ENCODE measurements at regions not wholly inside any gene's neighbourhood (a gene's known extent, or its start where the extent isn't known, plus 50 kb on each side); places are given as distances from the start of the nearest gene placed in this dataset.

- DNase-seq (ENCODE audit: low spot score), result no peak
Observed at GRCh38 chr7:80981405-80981804, 62.6 kb upstream of the SEMA3C start.

- no peak for DNase-seq (ENCODE audit: low spot score)
Observed at GRCh38 chr7:80977751-80978150, 58.9 kb upstream of the SEMA3C start.

DNA sequence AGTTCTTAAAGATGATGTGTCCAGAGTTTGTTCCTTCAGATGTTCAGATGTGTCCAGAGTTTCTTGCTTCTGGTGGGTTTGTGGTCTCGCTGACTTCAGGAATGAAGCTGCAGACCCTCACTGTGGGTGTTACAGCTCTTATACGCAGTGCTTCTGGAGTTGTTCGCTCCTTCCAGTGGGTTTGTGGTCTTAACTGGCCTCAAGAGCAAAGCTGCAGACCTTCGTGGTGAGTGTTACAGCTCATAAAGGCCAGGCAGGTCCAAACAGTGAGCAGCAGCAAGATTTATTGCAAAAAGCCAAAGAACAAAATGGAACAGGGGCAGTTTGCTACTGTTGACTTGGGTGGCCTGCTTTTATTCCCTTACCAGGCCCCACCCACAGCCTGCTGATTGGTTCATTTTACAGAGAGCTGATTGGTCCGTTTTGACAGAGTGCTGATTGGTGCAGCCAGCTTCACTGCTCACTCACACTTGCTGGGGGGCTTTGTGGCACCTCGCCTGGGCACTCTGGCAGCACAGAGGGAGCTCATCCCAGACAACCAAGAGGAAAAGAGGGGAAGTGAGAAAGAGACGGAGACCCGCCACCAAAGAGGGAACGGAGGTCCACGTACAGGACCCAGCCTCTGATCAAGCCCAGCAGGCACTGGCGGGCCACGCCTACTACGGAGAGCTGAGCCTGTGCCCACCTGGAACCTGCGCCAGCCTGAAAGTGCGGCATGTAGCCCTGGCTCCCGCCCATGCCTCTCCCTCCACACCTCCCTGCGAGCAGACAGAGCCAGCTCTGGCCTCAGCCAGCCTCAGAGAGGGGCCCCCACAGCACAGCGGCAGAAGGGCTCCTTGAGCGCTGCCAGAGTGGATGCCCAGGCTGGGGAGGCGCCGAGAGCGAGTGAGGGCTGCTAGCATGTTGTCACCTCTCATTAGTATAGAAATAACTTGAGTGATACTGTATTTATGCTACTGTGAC lies 55.8 kb upstream of the SEMA3C start:
- no peak for DNase-seq (ENCODE audit: low spot score)

DNA sequence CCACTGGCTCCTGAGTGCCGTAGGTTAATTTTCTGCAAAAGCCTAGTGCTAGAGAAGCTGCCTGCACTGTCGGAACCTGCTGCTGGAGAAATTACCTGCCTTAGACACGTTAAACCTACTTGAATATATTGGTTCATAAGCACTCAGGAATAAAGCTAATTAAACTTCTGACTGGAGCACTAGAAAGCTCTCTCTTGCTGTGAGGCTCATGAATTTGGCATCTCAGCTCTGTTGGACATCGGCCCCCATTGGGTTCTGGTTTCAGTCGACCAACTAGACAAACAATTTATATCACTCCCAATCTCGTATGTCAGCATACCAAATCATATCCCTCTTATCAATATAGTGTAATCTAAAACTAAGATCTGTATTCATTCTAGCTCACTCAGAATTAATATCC lies 52.4 kb upstream of the SEMA3C start:
- DNase-seq (ENCODE audit: low spot score), result no peak
